Loucy (cell line): ENCODE measurements at regions not wholly inside any gene's neighbourhood (a gene's known extent, or its start where the extent isn't known, plus 50 kb on each side); places are given as distances from the start of the nearest gene placed in this dataset.

Experiments
- CTCF ChIP-seq: fragments of 200-600 bp; sonication (generic); conservative IDR thresholded peaks from 2 replicates; pipeline ENCODE4 v1.5.1; 2014; ENCODE audit warnings: mild to moderate bottlenecking, antibody characterized with exemption, low read length
- EZH2phosphoT487 ChIP-seq: fragments of 200-600 bp; IDR thresholded peaks from 2 replicates; pipeline ENCODE4 v1.6.1; 2018; ENCODE audit warnings: antibody characterized with exemption, mild to moderate bottlenecking, moderate library complexity, borderline replicate concordance

DNA sequence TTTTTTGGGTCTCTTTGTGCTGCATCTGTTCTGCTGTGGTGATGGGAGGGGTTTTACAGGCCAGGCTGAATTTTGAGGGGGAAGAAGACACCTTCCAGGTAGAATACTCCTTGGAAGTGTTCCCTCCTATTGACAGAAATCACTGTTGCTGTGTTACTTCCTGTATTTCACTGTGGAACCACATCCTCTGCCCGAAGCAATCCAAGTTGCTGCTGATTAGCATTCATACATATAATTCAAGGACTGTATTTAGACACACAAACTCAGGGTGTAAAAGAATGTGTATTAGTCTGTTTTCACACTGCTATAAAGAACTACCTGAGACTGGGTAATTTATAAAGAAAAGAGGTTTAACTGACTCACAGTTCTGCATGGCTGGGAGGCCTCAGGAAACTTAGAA, 50.6 kb upstream of the TMEM244 start:
- no peak for TF ChIP-seq CTCF
- no peak for TF ChIP-seq EZH2phosphoT487
